IPS-20b (cell line): ENCODE measurements at regions not wholly inside any gene's neighbourhood (a gene's known extent, or its start where the extent isn't known, plus 50 kb on each side); places are given as distances from the start of the nearest gene placed in this dataset.

ENCODE experiments used
- H3K27ac ChIP-seq: one replicate; pipeline ENCODE4 v1.5.1; 2013; ENCODE audit warnings: low read length
- H3K27me3 ChIP-seq: 2 replicates; pipeline ENCODE4 v1.6.1; 2013; ENCODE audit warnings: mild to moderate bottlenecking, low read length, inconsistent platforms; ENCODE audit not compliant: insufficient read depth
- H3K36me3 ChIP-seq: 2 replicates; pipeline ENCODE4 v1.6.1; 2013; ENCODE audit warnings: low read depth, mild to moderate bottlenecking, inconsistent platforms, low read length, moderate library complexity; ENCODE audit not compliant: insufficient read depth
- H3K4me1 ChIP-seq: 2 replicates; pipeline ENCODE4 v1.6.1; 2013; ENCODE audit warnings: mild to moderate bottlenecking, control low read depth, inconsistent platforms, low read length, moderate library complexity; ENCODE audit not compliant: insufficient read depth
- H3K4me3 ChIP-seq: 2 replicates; pipeline ENCODE4 v1.5.1; 2013; ENCODE audit warnings: mild to moderate bottlenecking, low read length, inconsistent platforms
- H3K9ac ChIP-seq: 2 replicates; pipeline ENCODE4 v1.6.1; 2013; ENCODE audit warnings: low read depth, mild to moderate bottlenecking, inconsistent platforms, low read length, moderate library complexity
- H3K9me3 ChIP-seq: 2 replicates; pipeline ENCODE4 v1.6.1; 2013; ENCODE audit warnings: mild to moderate bottlenecking, low read depth, low read length, inconsistent platforms; ENCODE audit not compliant: insufficient read depth

DNA sequence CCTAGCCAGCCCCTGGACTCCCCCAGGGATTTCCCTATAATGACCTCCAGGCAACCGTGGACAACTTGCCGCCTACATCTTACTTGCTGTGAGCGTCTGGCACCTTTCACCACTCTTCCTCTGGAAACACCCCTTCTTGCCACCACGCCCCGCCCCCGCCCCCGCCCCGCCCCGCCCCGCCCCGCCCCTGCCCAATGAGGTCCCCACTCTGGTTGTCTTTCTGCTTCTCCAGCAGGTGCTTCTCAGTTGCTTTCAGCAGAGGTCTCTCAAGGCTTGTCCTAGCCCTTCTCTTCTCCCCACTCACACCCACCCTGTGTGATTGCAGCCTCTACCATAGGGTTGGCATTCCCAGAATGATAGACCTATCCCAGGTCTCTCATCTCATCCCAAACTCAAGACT, 214.5 kb downstream of the EN1 start:
- no peak overlapping the region for H3K27ac ChIP-seq
- no peak overlapping the region for H3K9ac ChIP-seq
- H3K27me3 ChIP-seq = no peaks in the 10 kb centered on the region
- H3K9me3 ChIP-seq = no peaks in the 10 kb centered on the region
- H3K4me1 ChIP-seq = peaks cover 8% of the 10 kb centered on the region; the same call in 1 of the 2 replicates
- no peak overlapping the region for H3K4me3 ChIP-seq
- H3K36me3 ChIP-seq = no peaks in the 10 kb centered on the region

DNA sequence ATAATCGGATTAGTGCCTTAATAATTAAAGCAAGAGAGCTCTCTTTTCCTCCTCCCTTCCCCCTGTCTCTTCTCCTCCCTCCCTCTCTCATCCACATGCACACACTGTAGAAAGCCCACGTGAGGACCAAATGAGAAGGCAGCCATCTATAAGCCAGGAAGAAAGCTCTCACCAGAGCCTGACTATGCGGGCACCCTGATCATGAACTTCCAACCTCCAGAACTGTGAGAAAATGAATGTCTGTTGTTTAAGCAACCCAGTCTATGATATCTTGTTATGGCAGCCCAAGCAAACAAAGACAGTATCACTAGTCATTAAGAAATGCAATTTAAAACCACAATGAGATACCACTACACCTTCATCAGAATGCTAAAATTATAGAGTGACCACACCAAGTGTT, 220.3 kb downstream of the EN1 start:
- no peaks in the 10 kb centered on the region for H3K36me3 ChIP-seq

DNA sequence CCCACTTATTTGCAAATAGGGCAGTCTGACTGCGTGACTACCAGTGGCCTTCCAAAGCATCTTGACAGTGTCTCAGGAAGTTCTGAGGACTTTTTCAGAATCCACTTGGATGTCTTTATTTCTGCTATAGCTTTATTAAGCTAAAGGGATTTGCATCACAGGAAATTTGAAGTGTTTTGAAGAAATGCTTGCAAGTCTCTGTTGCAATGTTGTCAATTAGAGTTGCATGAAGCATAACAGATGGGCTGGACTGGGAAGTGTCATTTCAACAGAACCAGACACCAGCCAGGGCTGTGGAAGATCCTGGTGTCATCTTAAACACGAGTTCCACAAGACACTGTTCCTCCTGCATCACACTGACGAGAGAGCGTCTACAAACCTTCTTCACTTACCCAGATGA, 224.5 kb downstream of the EN1 start:
- Histone ChIP-seq H3K27ac (no peak overlapping the region), H3K36me3 (no peaks in the 10 kb centered on the region), H3K4me1 (no peaks in the 10 kb centered on the region), H3K9me3 (no peaks in the 10 kb centered on the region), H3K9ac (no peak overlapping the region), H3K27me3 (no peaks in the 10 kb centered on the region), H3K4me3 (no peak overlapping the region)

More for the DNA sequence above, 220.3 kb downstream of the EN1 start:
- no peaks in the 10 kb centered on the region for H3K27me3 ChIP-seq
- H3K9me3 ChIP-seq = no peaks in the 10 kb centered on the region
- no peak overlapping the region for H3K27ac ChIP-seq
- no peak overlapping the region for H3K4me3 ChIP-seq
- H3K4me1 ChIP-seq = no peaks in the 10 kb centered on the region
- H3K9ac ChIP-seq = no peak overlapping the region

DNA sequence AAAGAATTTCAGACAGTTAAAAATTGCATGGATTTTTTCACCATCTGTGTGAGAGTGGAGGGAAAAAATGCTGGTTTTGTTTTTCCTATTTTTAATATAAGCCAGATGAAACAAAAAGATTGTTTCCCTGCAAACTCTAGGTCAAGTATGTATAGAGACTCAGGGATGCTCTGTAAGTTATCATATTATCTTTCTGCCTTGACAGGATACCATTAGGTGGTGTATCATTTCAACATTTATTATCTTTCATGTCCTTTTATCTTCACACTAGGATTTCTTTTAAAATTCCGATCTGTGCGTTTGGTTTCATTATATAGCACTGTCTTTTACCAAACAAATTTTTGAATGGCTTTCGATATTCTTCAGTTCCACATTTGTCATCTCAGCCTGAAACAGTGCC, 225.3 kb downstream of the EN1 start:
- Histone ChIP-seq H3K27me3 (no peaks in the 10 kb centered on the region), H3K9ac (no peak overlapping the region), H3K36me3 (no peaks in the 10 kb centered on the region), H3K9me3 (no peaks in the 10 kb centered on the region), H3K27ac (no peak overlapping the region), H3K4me3 (no peak overlapping the region), H3K4me1 (no peaks in the 10 kb centered on the region)

DNA sequence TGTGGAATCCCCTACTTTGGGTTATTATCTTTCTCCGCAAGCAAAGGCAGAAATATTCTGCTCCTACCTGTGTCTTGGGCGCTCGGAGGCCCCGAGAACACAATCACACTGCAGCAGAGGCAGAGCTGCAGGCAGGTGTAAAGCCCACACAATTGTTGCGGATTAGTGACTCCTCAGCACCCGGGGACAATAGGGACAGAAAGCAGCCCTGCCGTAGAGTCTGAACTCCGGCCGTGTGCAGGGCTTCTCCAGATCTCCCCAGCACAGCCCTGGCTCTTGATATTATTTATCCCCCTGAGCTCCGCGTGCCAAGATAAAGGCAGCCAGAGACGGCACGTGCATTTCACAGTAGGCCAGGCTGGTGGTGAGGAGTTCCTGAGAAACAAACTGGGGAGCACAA, 229.2 kb downstream of the EN1 start:
- Histone ChIP-seq H3K27ac (no peak overlapping the region), H3K27me3 (no peaks in the 10 kb centered on the region), H3K4me3 (no peak overlapping the region), H3K4me1 (peaks cover 5% of the 10 kb centered on the region; the same call in 1 of the 2 replicates), H3K36me3 (no peaks in the 10 kb centered on the region), H3K9ac (no peak overlapping the region), H3K9me3 (no peaks in the 10 kb centered on the region)

DNA sequence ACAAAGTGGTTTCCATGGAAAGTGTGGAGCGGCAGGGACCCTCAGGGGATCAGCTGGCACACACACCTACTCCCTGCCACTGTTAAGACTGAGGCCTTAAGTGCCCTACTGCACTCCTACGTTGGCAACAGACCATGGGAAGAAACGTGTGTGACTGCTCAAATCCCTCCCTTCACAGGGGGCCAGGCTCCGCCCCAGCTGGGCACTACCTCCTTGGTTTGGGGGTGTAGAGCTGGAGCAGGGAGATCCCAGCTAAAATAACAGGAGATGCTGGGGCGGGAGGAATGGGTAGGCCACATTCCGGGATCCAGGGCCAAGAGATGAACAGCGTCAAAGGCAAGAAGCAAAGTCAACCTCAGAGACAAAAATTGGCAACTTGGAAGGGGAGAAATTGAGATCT, 231.0 kb downstream of the EN1 start:
- H3K4me1 ChIP-seq = peaks cover 5% of the 10 kb centered on the region; the same call in 1 of the 2 replicates
- H3K9ac ChIP-seq = no peak overlapping the region
- no peaks in the 10 kb centered on the region for H3K9me3 ChIP-seq
- H3K27me3 ChIP-seq = no peaks in the 10 kb centered on the region
- H3K36me3 ChIP-seq = no peaks in the 10 kb centered on the region
- no peak overlapping the region for H3K4me3 ChIP-seq
- H3K27ac ChIP-seq = no peak overlapping the region

DNA sequence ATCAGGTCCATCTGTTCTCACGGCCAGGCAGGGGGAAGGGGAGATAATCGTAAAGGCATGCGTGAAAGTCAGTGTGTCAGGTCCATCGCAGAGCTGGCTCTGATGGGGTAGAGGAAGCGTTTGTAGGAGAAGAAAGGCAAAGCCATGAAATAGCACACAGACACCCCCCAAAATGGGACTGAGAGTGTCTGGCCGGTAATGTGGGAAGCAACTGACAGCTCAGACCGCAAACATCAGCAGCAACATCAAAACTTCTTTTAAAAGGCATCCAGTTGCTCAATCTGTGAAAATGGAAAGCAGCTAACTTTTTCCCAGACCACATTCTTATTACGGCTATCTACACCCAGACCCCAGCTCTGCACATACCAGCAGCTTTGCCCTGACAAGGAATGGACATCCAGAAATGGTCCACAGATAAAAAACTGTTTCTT, 232.6 kb downstream of the EN1 start:
- H3K9ac ChIP-seq = no peak overlapping the region
- H3K9me3 ChIP-seq = no peaks in the 10 kb centered on the region
- no peaks in the 10 kb centered on the region for H3K27me3 ChIP-seq
- H3K36me3 ChIP-seq = no peaks in the 10 kb centered on the region
- H3K4me3 ChIP-seq = no peak overlapping the region
- no peak overlapping the region for H3K27ac ChIP-seq
- peaks cover 5% of the 10 kb centered on the region; the same call in 1 of the 2 replicates for H3K4me1 ChIP-seq

DNA sequence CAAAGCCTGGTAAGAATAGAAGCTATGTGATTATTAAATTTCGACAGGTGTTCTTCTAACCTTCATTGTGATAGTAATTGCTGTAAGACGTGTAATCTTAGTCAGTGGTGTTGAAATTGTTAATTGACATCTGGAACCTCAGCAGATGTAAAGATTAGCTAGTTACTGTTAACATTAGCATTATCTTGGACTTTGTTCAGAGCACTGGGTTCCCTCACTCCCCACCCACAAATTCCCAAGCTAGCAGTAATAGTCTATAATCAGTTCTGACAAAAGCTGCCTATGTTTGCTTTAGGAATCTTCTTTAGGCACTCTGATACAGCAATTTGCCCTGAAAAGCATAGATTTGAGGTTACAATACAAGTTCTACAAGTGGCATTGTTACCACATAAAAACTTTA, 233.7 kb downstream of the EN1 start:
- Histone ChIP-seq H3K4me3 (no peak overlapping the region), H3K27me3 (no peaks in the 10 kb centered on the region), H3K9ac (no peak overlapping the region), H3K36me3 (no peaks in the 10 kb centered on the region), H3K9me3 (no peaks in the 10 kb centered on the region), H3K27ac (no peak overlapping the region), H3K4me1 (peaks cover 5% of the 10 kb centered on the region; the same call in 1 of the 2 replicates)

DNA sequence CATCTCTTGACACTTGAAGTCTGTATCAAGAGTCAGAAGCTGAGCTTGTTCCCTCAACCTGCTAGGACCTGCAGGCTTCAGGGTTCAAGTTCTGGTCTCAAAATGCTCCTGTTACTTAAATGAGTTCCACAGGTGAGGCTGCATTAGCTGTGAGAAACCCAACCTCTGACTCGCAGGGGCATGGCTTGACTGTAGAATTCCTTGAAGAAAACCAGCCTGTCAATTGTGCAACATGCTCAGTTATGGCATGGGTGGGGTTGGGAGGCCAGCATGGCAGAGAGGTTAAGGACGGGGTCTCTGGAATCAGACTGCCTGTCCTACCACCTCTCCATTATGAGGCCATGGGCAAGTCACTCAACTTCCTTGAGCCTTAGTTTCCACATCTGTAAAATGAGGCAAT, 235.8 kb downstream of the EN1 start:
- H3K4me1 ChIP-seq = peaks cover 5% of the 10 kb centered on the region; the same call in 1 of the 2 replicates
- H3K4me3 ChIP-seq = no peak overlapping the region
- H3K9ac ChIP-seq = no peak overlapping the region
- no peaks in the 10 kb centered on the region for H3K27me3 ChIP-seq
- no peaks in the 10 kb centered on the region for H3K9me3 ChIP-seq
- H3K36me3 ChIP-seq = no peaks in the 10 kb centered on the region
- no peak overlapping the region for H3K27ac ChIP-seq

DNA sequence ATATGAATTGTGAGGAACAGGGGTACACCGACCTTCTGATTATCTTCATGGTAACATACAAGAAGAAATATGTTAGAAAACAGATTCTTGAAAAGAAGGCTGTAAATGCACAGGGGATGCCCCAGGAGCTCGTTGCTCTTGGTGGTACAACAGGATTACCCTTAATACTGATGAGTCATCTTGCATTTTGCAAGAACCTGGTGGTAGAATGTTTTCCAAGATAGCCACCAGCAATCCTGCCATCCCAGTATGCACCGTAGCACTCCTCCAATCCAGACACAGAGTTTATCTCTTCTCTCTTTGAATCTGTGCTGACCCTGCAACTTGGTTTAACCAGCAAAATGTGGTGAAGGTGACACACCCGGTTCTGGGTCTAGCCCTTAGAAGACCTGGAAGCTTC, 238.3 kb downstream of the EN1 start:
- Histone ChIP-seq H3K36me3 (no peaks in the 10 kb centered on the region), H3K27me3 (no peaks in the 10 kb centered on the region), H3K9ac (no peak overlapping the region), H3K27ac (no peak overlapping the region), H3K4me3 (no peak overlapping the region), H3K9me3 (no peaks in the 10 kb centered on the region), H3K4me1 (no peaks in the 10 kb centered on the region; the same call in 1 of the 2 replicates)

DNA sequence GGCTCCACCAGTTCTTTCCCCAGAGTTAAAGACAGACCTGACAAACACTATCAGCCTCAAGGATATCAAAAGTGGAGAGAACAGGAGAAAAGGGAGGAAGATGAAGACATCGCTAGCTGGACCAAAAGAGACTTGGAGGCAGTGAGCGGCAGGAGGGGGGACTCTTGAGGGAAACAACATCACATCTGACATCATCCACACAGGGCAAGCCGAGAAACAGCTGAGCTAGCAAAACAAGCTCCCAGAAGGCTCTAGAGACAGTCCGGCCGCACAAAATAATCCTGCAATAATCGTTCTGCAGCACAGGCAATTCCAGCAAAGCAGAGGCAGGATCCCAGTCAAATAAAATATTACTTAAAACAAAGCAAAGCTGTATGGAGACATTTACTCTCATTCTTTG, 239.8 kb downstream of the EN1 start:
- no peaks in the 10 kb centered on the region for H3K9me3 ChIP-seq
- no peak overlapping the region for H3K9ac ChIP-seq
- H3K36me3 ChIP-seq = no peaks in the 10 kb centered on the region
- no peak overlapping the region for H3K27ac ChIP-seq
- no peak overlapping the region for H3K4me3 ChIP-seq
- H3K27me3 ChIP-seq = no peaks in the 10 kb centered on the region
- H3K4me1 ChIP-seq = no peaks in the 10 kb centered on the region

DNA sequence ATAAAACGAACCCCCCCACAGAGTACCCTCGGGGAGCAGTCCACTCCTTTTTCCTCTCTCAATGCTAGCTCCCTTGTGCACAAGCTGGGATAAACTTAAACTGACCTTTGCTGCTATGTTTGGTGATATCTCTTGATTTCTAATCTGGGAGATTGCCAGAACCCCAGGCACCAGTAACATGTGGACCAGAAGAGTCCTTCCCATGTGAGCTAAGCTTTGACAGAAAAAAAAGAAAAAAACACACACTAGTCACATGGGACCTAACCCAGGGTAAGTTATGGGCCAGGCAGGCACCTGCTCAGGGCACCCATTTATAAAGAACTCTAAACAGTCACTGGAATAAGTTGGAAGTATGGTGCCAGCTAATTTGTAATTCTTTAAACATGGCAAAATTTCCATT, 242.6 kb downstream of the EN1 start:
- H3K27me3 ChIP-seq = no peaks in the 10 kb centered on the region
- H3K9me3 ChIP-seq = peaks cover 7% of the 10 kb centered on the region
- no peak overlapping the region for H3K27ac ChIP-seq
- H3K4me1 ChIP-seq = no peaks in the 10 kb centered on the region
- no peak overlapping the region for H3K9ac ChIP-seq
- no peaks in the 10 kb centered on the region for H3K36me3 ChIP-seq
- no peak overlapping the region for H3K4me3 ChIP-seq

DNA sequence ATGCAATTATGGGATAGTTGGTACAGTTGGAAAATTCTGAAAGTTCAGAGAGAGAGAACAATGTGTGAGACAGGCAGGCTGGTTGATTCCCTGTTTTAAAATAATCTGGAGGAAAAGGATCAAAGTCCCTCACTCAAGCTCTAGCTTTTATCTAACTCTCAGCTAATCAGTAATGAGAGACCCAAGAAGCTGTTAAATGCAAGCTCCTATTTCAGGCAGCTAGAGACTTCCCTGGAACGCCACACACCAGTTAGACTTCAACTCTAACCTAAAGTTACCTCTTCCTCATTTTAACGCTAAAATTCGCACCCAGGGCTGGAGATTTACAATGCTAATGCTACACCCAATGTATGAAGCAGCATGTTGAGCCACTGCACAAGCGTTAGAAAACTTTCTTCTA, 243.1 kb downstream of the EN1 start:
- H3K27me3 ChIP-seq = no peaks in the 10 kb centered on the region
- no peaks in the 10 kb centered on the region for H3K4me1 ChIP-seq
- no peak overlapping the region for H3K27ac ChIP-seq
- H3K9ac ChIP-seq = no peak overlapping the region
- no peak overlapping the region for H3K4me3 ChIP-seq
- H3K36me3 ChIP-seq = no peaks in the 10 kb centered on the region
- H3K9me3 ChIP-seq = peaks cover 7% of the 10 kb centered on the region
